GM18502 (cell line): ENCODE measurements at regions not wholly inside any gene's neighbourhood (a gene's known extent, or its start where the extent isn't known, plus 50 kb on each side); places are given as distances from the start of the nearest gene placed in this dataset.

ENCODE experiments used
- ATAC-seq: cut with Tn5 transposase; IDR thresholded peaks from one replicate; pipeline ENCODE4 v1.9.1; 2021; ENCODE audit warnings: mild to moderate bottlenecking; ENCODE audit not compliant: unreplicated experiment, poor library complexity

GRCh38 chr7:17015598-17016031 lies 133.8 kb upstream of the AGR3 start:
- no peak for ATAC-seq

GRCh38 chr7:17016402-17017010 lies 134.7 kb upstream of the AGR3 start:
- ATAC-seq: no peak

GRCh38 chr7:17019106-17019505 lies 137.3 kb upstream of the AGR3 start:
- no peak for ATAC-seq

- ATAC-seq: no peak
Measured at GRCh38 chr7:17020250-17020649, 138.5 kb upstream of the AGR3 start.

GRCh38 chr7:17021205-17021604 lies 139.4 kb upstream of the AGR3 start:
- ATAC-seq: no peak

GRCh38 chr7:17022920-17023319 lies 141.1 kb upstream of the AGR3 start:
- ATAC-seq: no peak

GRCh38 chr7:17026269-17026668 lies 144.5 kb upstream of the AGR3 start:
- no peak for ATAC-seq

GRCh38 chr7:17027143-17027788 lies 145.5 kb upstream of the AGR3 start:
- no peak for ATAC-seq

GRCh38 chr7:17027789-17028152 lies 146.0 kb upstream of the AGR3 start:
- ATAC-seq: no peak

- no peak for ATAC-seq
Measured at GRCh38 chr7:17029150-17029549, 147.4 kb upstream of the AGR3 start.

GRCh38 chr7:17030559-17030958 lies 148.8 kb upstream of the AGR3 start:
- no peak for ATAC-seq

GRCh38 chr7:17031906-17032551 lies 150.2 kb upstream of the AGR3 start:
- no peak for ATAC-seq

- no peak for ATAC-seq
Measured at GRCh38 chr7:17033245-17033644, 151.5 kb upstream of the AGR3 start.

GRCh38 chr7:17036584-17036983 lies 154.8 kb upstream of the AGR3 start:
- ATAC-seq: no peak

GRCh38 chr7:17037356-17037755 lies 155.6 kb upstream of the AGR3 start:
- no peak for ATAC-seq

- ATAC-seq: no peak
Measured at GRCh38 chr7:17038160-17038782, 156.5 kb upstream of the AGR3 start.

GRCh38 chr7:17038783-17039170 lies 157.0 kb upstream of the AGR3 start:
- no peak for ATAC-seq

- ATAC-seq: no peak
Measured at GRCh38 chr7:17039372-17039771, 157.6 kb upstream of the AGR3 start.

GRCh38 chr7:17040716-17041115 lies 158.9 kb upstream of the AGR3 start:
- ATAC-seq: no peak

- no peak for ATAC-seq
Measured at GRCh38 chr7:17041324-17041723, 159.5 kb upstream of the AGR3 start.

- no peak for ATAC-seq
Measured at GRCh38 chr7:17042211-17042610, 160.4 kb upstream of the AGR3 start.
